AG08396 (cell line): ENCODE measurements at regions not wholly inside any gene's neighbourhood (a gene's known extent, or its start where the extent isn't known, plus 50 kb on each side); places are given as distances from the start of the nearest gene placed in this dataset.
"Not testable (repeated sequence)": the region's sequence is repeated elsewhere in the genome, so short reads cannot be mapped to it uniquely, and the experiment has no call there.

Experiments
- DNase-seq: peaks from one replicate; pipeline ENCODE4 v3.0.0; 2012; ENCODE audit warnings: low spot score, mixed read lengths

- DNase-seq: not testable (repeated sequence)
These were observed 251.6 kb downstream of the SPATA31A6 start for GRCh38 chr9:42434844-42435714.

- not testable (repeated sequence) for DNase-seq
These were observed 252.4 kb downstream of the SPATA31A6 start for GRCh38 chr9:42435715-42436342.

DNA sequence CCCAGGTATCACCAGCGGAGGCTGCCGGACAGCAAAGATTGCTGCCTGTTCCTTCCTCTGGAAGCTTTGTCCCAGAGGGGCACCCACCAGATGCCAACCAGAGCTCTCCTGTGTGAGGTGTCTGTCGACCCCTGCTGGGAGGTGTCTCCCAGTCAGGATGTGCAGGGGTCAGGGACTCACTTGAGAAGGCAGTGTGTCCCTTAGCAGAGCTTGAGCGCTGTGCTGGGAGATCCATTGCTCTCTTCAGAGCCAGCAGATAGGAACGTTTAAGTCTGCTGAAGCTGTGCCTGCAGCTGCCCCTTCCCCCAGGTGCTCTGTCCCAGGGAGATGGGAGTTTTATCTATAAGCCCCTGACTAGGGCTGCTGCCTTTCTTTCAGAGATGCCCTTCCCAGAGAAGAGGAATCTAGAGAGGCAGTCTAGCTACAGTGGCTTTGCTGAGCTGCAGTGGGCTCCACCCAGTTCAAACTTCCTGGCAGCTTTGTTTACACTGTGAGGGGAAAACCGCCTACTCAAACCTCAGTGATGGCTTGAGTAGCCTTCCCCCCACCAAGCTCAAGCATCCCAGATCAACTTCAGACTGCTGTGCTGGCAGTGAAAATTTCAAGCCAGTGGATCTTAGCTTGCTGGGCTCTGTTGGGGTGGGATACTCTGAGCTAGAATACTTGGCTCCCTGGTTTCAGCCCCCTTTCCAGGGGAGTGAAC is 253.7 kb downstream of the SPATA31A6 start:
- DNase-seq: not testable (repeated sequence)

- DNase-seq: not testable (repeated sequence)
These were observed 259.2 kb downstream of the SPATA31A6 start for GRCh38 chr9:42442680-42443079.

DNA sequence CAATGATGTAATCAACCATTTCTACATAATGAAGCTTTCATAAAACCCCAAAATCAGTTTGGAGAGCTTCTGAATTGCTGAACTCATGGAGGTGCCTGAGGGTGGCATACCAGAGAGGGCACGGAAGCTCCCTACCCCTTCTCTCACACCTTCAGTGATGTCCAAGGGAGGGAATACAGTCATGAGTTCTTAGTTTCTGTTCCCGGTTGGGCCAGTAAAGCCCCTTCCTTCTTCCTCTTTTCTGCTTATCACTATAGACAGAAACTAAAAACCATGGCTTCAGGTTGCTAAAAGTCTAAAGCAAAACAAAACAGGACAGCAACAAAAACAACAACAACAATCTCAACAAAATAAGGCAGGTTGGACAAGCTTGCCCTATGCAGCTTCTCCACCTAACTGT is 260.0 kb downstream of the SPATA31A6 start:
- DNase-seq: not testable (repeated sequence)

GRCh38 chr9:42461436-42461835 is 278.0 kb downstream of the SPATA31A6 start:
- DNase-seq: not testable (repeated sequence)

GRCh38 chr9:42461863-42462262 is 278.4 kb downstream of the SPATA31A6 start:
- not testable (repeated sequence) for DNase-seq

- DNase-seq: not testable (repeated sequence)
These were observed 280.5 kb downstream of the SPATA31A6 start for GRCh38 chr9:42463981-42464380.

- peak; percentile 7 for DNase-seq
These were observed 287.1 kb downstream of the SPATA31A6 start for GRCh38 chr9:42470577-42470976.

DNA sequence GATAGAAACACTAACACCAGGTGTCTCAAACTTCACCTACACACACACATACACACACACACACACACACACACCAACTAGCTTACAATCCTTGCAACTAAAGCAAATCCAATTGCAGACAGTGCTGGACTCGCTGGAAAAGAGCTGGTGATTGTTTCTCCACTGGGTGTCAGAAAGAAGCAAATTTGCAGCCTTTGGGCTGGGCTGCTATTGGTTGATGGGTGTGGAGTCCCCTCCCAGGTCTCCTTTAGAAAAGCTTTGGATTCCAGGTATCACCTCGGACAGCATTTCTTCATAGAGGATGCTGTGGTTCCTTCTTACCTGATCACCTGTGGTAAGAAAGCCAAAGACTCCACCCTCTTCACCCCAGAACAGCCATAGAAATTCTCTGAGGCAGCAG is 307.5 kb downstream of the SPATA31A6 start:
- not testable (repeated sequence) for DNase-seq

DNA sequence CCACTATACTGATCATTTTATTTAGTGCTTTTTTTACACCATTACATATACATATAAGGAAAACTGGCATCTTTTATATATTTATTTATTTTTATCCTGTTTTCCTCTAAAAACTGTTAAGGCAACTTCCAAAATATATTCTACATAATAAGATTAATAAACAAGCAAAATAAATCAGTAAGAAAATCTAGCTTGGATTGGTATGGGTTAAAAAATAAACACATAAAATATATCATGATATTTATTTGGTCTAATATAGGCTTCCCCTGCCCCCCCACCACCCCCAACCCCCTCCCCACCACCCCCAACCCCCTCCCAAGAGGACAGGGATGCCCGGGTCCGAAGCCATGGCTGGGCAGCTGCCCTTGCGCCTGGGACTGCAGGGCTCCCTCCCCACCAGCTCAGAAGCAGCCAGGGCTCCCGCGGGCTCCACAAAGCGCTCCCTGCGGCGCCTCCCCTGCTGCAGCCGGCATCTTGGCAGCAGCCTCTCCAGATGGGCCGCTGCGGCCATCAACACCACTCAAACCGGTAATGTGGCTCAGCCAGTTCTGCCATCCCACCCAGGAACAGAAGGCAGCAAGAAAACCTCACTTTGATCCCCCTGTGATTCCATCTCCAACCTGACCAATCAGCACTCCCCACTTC is 319.3 kb downstream of the SPATA31A6 start:
- DNase-seq: not testable (repeated sequence)

DNA sequence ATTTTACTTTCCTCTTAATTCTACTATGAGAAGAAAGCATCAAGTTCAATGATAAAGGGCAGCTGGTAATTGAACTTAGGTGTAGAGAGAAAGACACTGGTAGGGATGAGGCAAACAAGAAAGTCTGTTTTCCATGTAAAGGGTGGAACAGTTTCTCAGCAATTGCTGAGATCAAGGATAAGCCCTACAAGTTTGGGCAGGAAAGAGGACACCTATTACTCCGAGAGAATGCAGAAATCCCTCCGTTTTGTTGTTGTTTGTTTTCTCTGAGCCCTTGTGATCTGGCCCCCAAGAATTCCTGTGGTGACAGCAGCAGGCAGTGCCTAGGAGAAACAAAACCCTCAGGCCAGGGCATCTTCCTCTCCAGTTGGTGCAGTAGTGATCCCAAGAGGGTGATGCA is 324.7 kb downstream of the SPATA31A6 start:
- not testable (repeated sequence) for DNase-seq

DNA sequence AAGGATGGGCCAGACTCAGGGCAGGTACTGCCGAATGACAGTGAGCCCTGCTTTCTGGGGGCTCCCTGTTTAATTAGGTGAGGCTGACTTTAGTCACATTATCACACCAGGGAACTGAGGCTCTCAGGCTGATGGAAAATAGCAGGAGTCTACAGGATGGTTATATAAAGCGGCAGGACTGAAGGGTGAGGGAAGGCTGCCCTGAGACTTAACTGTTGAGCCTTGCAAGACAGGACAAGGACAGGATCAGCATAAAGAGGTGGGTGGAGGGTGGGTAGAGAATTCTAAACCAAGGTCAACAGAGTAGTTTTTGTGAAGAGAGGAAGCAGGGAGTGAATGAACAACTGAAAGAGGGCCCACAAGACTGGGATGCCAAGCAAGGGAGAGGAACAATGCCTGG is 330.1 kb downstream of the SPATA31A6 start:
- DNase-seq: not testable (repeated sequence)

- peak; percentile 3 for DNase-seq
These were observed 351.0 kb downstream of the SPATA31A6 start for GRCh38 chr9:42534325-42534983.

DNA sequence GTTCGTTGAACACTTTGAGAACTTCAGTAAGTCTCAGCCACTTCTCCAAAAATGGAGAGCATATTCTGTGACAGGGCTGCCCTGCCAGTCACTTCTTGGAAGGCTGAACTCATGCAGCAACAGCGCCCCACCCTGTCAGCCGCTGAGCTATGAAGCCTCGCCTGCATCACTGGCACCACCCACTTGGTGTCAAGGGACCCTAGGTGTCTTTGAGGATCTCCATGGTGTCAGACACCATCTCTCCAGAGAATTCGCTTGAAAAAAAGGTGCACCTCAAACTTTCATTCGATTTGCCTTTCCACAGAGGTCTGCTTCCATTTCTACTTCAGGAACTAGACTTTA is 351.5 kb downstream of the SPATA31A6 start:
- DNase-seq: not testable (repeated sequence)

DNA sequence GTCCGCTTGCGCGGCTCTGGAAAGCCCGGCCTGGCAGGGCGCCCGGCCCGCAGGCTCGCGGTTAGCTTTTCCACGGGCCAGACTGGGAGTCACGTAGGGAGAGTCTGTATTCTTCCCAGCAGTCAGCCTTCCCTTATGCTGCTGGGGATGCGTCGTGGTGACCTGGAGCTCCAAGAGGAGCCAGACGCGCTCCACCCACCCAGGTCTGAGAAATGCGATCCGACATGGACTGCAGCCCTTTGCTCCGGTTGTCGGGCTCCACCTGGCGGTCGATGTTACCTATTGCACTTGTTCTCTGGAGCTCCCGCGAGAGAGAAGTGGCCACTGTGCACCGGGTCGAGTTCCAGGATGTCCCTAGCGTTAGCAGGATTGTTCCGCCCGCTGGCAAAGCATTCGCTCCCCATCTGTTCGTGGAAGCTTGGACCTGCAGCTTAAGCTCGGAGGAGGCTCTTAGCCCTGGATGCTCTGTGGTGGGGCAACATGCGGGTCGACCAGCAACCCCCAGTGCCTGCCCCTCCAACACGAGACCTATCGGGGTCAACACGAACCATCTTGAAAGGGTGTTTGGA is 367.4 kb downstream of the SPATA31A6 start:
- not testable (repeated sequence) for DNase-seq

- not testable (repeated sequence) for DNase-seq
These were observed 385.1 kb downstream of the SPATA31A6 start for GRCh38 chr9:42568530-42568929.

DNA sequence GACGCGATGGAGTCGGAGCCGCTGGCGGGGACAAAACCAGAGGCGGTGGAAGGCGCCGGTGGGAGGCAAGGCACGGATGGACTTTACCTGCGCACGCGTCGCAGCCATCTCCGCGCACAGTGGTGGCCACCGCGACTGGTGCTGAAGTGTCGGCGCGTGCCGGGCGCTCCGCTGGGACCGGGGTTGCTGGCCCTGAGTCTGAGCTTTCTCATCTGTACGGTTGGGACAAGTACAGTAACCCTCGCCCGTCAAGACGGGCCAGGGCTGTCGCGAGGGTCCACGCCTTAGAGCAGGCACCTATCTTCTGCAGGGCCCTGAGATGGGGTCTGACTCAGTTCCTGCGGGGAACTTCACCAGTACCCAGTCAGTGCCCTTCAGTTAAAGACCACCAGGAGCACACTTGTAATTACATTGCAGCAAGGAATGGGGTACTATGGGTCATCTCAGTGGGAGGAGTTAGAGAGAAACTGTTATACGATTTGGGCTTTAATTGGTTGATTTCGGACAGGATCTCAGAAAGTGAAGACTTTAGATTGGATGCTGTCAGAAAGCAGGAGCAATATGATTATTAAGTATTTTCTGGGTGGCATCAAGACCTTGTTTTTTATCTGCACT is 385.6 kb downstream of the SPATA31A6 start:
- DNase-seq: not testable (repeated sequence)

DNA sequence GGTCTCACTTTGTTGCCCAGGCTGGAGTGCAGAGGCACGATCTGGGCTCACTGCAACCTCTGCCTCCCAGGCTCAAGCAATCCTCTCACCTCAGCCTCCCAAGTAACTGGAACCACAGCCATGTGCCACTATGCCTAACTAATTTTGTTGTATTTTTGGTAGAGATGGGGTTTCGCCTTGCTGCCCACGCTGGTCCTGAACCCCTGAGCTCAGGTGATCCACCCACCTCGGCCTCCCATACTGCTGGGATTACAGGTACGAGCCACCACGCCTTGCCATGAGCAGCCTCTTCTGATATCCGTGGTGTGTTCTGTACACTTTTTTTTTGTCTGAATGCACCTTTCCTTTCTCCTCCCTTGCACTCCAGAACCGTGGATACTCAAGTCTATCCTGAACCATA is 394.4 kb downstream of the SPATA31A6 start:
- not testable (repeated sequence) for DNase-seq
